Stimulated activated CD4-positive, alpha-beta T cell treated with anti-CD3 and anti-CD28 coated beads, Interleukin-4, amount 100 ng/mL, for 24 hours (primary cell): ENCODE measurements at regions not wholly inside any gene's neighbourhood (a gene's known extent, or its start where the extent isn't known, plus 50 kb on each side); places are given as distances from the start of the nearest gene placed in this dataset.
"Not testable (repeated sequence)": the region's sequence is repeated elsewhere in the genome, so short reads cannot be mapped to it uniquely, and the experiment has no call there.

Experiments used
- DNase-seq: peaks from one replicate; pipeline ENCODE4 v3.0.0-alpha.2; 2020

GRCh38 chr5:102666164-102666946 lies 88.8 kb upstream of the PAM start:
- no peak for DNase-seq

GRCh38 chr5:102668220-102668932 lies 86.7 kb upstream of the PAM start:
- DNase-seq: no peak

- DNase-seq: no peak
Measured at GRCh38 chr5:102670224-102670836, 84.8 kb upstream of the PAM start.

- DNase-seq: not testable (repeated sequence)
Measured at GRCh38 chr5:102671033-102671734, 83.9 kb upstream of the PAM start.

GRCh38 chr5:102678267-102679058 lies 76.6 kb upstream of the PAM start:
- no peak for DNase-seq

GRCh38 chr5:102681403-102681983 lies 73.6 kb upstream of the PAM start:
- DNase-seq: peak; percentile 71

GRCh38 chr5:102682101-102682647 lies 72.9 kb upstream of the PAM start:
- DNase-seq: no peak

GRCh38 chr5:102688076-102688475 lies 67.0 kb upstream of the PAM start:
- not testable (repeated sequence) for DNase-seq

GRCh38 chr5:102688581-102689342 lies 66.3 kb upstream of the PAM start:
- not testable (repeated sequence) for DNase-seq

- no peak for DNase-seq
Measured at GRCh38 chr5:102690910-102691309, 64.2 kb upstream of the PAM start.

GRCh38 chr5:102691434-102691833 lies 63.7 kb upstream of the PAM start:
- DNase-seq: no peak

- no peak for DNase-seq
Measured at GRCh38 chr5:102700120-102700831, 54.8 kb upstream of the PAM start.

- DNase-seq: no peak
Measured at GRCh38 chr5:102700916-102701315, 54.2 kb upstream of the PAM start.

GRCh38 chr5:102701748-102702147 lies 53.4 kb upstream of the PAM start:
- no peak for DNase-seq
